GM18507 (cell line): ENCODE measurements at regions not wholly inside any gene's neighbourhood (a gene's known extent, or its start where the extent isn't known, plus 50 kb on each side); places are given as distances from the start of the nearest gene placed in this dataset.

Experiments
- DNase-seq: peaks from one replicate; pipeline ENCODE4 v3.0.0; 2011; ENCODE audit warnings: low read depth; ENCODE audit not compliant: insufficient read length; ENCODE audit errors: extremely low spot score
- FAIRE-seq: peaks from 2 replicates; lab custom pipeline; 2011; peaks lifted over from hg19 to GRCh38; lab: Jason Lieb, UNC

- FAIRE-seq (no peak), DNase-seq (no peak)
Measured at GRCh38 chr4:12203945-12204344, 775.3 kb upstream of the HS3ST1 start.

GRCh38 chr4:12200226-12200625, 771.5 kb upstream of the HS3ST1 start:
- no peak for FAIRE-seq
- DNase-seq = no peak

GRCh38 chr4:12186526-12186925, 757.8 kb upstream of the HS3ST1 start:
- FAIRE-seq = no peak
- no peak for DNase-seq

- no peak for DNase-seq
Measured at GRCh38 chr4:12178614-12179610, 750.2 kb upstream of the HS3ST1 start.

GRCh38 chr4:12177416-12177815, 748.7 kb upstream of the HS3ST1 start:
- FAIRE-seq (no peak), DNase-seq (no peak)

More at GRCh38 chr4:12178614-12179610, 750.2 kb upstream of the HS3ST1 start:
- FAIRE-seq = no peak

- DNase-seq (no peak), FAIRE-seq (no peak)
Measured at GRCh38 chr4:12173496-12173895, 744.8 kb upstream of the HS3ST1 start.

- DNase-seq (no peak), FAIRE-seq (no peak)
Measured at GRCh38 chr4:12172198-12172973, 743.7 kb upstream of the HS3ST1 start.

- no peak for DNase-seq
- FAIRE-seq = no peak
Measured at GRCh38 chr4:12170308-12170707, 741.6 kb upstream of the HS3ST1 start.

GRCh38 chr4:12165616-12166015, 736.9 kb upstream of the HS3ST1 start:
- DNase-seq = no peak
- no peak for FAIRE-seq

- DNase-seq = no peak
- no peak for FAIRE-seq
Measured at GRCh38 chr4:12146339-12146738, 717.6 kb upstream of the HS3ST1 start.

GRCh38 chr4:12145768-12146167, 717.1 kb upstream of the HS3ST1 start:
- DNase-seq (no peak), FAIRE-seq (no peak)

GRCh38 chr4:12145106-12145505, 716.4 kb upstream of the HS3ST1 start:
- FAIRE-seq (no peak), DNase-seq (no peak)

GRCh38 chr4:12144051-12144450, 715.4 kb upstream of the HS3ST1 start:
- DNase-seq (no peak), FAIRE-seq (no peak)

GRCh38 chr4:12140864-12141263, 712.2 kb upstream of the HS3ST1 start:
- no peak for FAIRE-seq
- DNase-seq = no peak

GRCh38 chr4:12139296-12139695, 710.6 kb upstream of the HS3ST1 start:
- no peak for FAIRE-seq

GRCh38 chr4:12138488-12138887, 709.8 kb upstream of the HS3ST1 start:
- no peak for DNase-seq
- FAIRE-seq = no peak

More at GRCh38 chr4:12139296-12139695, 710.6 kb upstream of the HS3ST1 start:
- DNase-seq = no peak

GRCh38 chr4:12137575-12137974, 708.9 kb upstream of the HS3ST1 start:
- DNase-seq = no peak
- FAIRE-seq = no peak

- DNase-seq (no peak), FAIRE-seq (no peak)
Measured at GRCh38 chr4:12126474-12126873, 697.8 kb upstream of the HS3ST1 start.

GRCh38 chr4:12124138-12124537, 695.4 kb upstream of the HS3ST1 start:
- FAIRE-seq (no peak), DNase-seq (no peak)

- no peak for DNase-seq
- FAIRE-seq = no peak
Measured at GRCh38 chr4:12123707-12124106, 695.0 kb upstream of the HS3ST1 start.
